ENCODE measurements at regions not wholly inside any gene's neighbourhood (a gene's known extent, or its start where the extent isn't known, plus 50 kb on each side); places are given as distances from the start of the nearest gene placed in this dataset.

DNA sequence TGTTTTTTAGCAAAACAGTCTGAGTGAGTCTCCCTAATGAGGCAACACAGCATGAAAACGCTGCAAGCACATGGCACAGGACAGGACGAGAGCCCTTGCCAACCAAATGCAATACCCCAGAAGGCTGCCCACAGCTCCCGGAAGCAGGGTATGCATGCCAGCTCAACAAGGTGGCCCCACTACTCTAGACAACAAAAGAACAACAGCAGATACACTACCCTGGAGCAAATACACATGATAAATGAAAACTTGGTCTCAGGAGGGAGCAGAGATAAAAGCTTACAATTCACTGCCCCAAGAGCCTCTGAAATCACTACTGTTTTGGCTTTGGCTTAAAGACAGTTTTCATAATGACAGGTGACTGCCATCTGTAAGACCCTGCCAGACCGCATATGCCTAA, 785.4 kb upstream of the API5 start:
- H3K27ac ChIP-seq = no peak overlapping the region

DNA sequence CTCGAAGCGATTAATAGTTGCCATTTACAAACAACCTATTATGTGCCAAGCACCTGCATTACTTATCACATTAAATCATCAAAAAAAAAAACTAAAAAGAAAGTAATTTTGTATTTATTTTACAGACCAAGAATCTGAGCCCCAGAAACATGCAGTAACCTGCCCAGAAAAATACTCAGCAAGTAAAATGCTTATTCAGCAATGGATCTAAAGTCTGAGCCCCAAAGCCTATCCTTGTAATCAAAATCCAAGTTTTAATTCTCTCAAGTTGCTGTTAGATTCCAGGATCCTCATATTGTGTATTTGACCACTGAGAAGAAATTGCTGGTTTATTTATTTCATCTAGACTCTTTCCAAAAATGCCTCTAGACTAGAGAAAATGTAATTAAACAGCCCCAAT, 783.3 kb upstream of the API5 start:
- no peak overlapping the region for H3K27ac ChIP-seq
- H3K27me3 ChIP-seq = no peaks in the 10 kb centered on the region
- H3K9me3 ChIP-seq (replicated peaks) = no peaks in the 10 kb centered on the region
- H3K36me3 ChIP-seq = no peaks in the 10 kb centered on the region
- no peaks in the 10 kb centered on the region for H3K4me1 ChIP-seq
- DNase-seq = no peak
- H3K4me3 ChIP-seq = no peak overlapping the region

More for the DNA sequence above, 785.4 kb upstream of the API5 start:
- DNase-seq = no peak
- Histone ChIP-seq H3K4me3 (no peak overlapping the region), H3K4me1 (no peaks in the 10 kb centered on the region), H3K36me3 (no peaks in the 10 kb centered on the region), H3K27me3 (no peaks in the 10 kb centered on the region), H3K9me3 (replicated peaks) (no peaks in the 10 kb centered on the region)

DNA sequence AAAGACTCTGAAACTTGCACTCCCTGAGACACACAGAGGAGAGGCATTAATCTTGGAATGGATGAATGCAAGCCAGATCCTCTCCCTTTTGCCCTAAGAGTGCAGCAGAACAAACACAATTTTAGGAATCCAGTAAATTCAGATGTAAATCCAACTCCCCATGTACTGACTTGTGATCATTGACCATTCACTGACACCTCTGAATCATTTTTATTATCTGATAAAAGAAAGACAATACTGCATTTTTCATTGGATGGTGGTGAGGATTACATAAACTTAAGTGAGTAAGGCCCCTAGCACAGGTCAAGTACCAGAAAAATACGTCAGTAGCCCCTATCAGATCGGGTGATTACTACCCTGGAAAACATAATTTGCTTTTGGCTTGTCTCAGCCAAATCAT, 782.9 kb upstream of the API5 start:
- Histone ChIP-seq H3K27ac (no peak overlapping the region), H3K4me3 (no peak overlapping the region), H3K36me3 (no peaks in the 10 kb centered on the region), H3K4me1 (no peaks in the 10 kb centered on the region), H3K27me3 (no peaks in the 10 kb centered on the region), H3K9me3 (replicated peaks) (no peaks in the 10 kb centered on the region)
- DNase-seq = no peak

DNA sequence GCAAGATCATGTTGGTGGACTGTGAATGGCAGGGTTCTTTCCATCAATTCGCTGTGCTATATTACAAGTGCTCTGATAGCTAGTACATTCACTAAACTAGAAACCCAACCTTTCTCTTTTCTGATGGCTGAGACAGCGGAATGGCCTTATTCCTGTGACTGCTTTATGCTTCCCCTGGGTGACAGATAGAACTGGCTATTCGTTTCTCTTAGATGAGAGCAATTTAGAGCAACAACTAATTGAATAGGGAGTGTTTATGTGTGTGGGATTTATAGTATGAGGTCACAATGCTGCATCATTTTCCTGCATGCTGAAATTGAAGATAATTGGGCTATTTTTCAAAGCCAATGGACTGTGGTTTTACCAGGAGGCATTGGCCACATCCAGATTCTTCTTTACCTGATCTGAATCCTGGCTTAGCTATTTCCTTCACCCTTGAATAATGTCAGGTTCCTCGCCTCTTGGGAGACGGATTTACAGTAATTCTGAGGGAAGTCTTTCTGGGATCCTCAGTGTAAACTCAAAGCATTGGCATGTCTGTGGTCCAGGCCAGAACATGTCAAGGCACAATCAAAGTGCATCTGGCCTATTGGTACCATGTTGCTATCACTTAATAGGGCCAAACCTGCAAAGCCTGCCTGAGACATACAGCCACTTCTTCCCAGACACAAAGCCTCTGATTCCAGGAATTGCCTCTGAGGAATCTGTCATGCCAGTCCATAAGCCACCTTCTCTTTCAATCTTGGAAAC, 775.0 kb upstream of the API5 start:
- Histone ChIP-seq H3K4me1 (no peaks in the 10 kb centered on the region), H3K9me3 (replicated peaks) (no peaks in the 10 kb centered on the region), H3K36me3 (no peaks in the 10 kb centered on the region), H3K4me3 (no peak overlapping the region), H3K27me3 (peaks cover 10% of the 10 kb centered on the region), H3K27ac (no peak overlapping the region)
- no peak for DNase-seq

DNA sequence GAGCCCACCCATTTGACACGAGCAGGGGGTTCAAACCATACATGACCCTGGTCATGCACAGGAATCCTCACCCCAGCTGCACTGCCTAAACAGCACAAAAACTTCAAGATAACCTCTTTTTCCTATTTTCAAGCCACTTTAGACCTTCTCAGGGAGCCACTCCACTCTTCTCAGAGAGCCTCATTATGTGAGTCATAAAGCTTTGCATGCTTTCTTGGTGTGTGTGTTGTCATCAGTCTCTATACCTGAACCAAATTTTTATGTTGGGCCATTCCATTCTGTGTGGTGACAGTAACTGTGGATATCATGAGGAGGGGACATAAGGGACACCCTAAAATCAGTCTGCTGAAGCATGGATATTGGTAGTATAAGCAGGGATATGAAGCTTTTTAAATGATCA, 769.5 kb upstream of the API5 start:
- Histone ChIP-seq H3K4me1 (no peaks in the 10 kb centered on the region), H3K27me3 (peaks cover 10% of the 10 kb centered on the region), H3K36me3 (no peaks in the 10 kb centered on the region), H3K9me3 (replicated peaks) (no peaks in the 10 kb centered on the region), H3K27ac (no peak overlapping the region), H3K4me3 (no peak overlapping the region)
- DNase-seq = no peak

DNA sequence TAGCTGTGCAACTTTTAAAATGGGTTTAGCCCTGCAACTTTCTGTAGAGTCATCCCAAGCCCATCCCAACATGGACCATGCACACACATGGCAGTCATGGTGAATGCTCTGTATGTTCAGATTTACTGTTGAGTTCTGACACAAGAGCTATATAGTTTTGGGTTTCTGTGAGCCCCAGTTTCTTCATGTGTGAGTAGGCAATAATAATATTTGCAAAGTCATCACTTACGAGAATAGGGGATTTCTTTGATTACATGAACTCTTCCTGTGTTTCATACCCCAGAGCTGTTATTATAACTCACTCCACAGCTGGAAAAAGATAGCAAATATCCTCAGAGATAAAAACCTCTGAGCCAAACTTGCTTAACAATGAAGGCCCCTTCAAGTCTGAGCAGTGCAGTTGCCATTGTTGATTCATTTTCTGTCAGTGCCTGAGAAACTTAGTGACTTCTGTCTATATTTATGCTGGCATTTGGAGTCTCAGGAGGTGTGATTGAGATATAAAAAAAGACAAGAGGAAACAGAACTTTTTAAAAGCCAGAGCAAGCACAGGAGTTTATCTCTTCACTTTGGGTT, 767.9 kb upstream of the API5 start:
- Histone ChIP-seq H3K9me3 (replicated peaks) (no peaks in the 10 kb centered on the region), H3K27ac (no peak overlapping the region), H3K36me3 (no peaks in the 10 kb centered on the region), H3K4me3 (no peak overlapping the region), H3K27me3 (no peaks in the 10 kb centered on the region; the same call in 1 of the 2 replicates), H3K4me1 (no peaks in the 10 kb centered on the region)
- DNase-seq = no peak

DNA sequence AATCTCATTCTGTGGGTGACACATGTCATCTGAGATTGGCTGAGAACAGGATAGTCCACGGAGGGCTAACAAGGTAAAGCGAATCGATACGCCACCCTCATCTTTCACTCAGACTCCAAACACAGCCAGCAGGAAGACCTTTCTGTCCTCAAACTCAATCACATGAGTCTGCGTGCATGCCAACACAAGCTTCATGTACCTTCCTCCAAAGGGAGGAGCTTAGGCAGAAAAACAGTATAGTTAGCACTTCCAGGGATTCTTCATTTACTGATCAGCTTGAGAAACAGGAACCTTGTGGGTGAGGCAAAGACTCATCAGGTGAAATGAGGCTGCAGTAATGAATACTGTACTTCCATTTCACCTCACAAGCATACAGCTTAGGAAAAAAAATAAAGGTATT, 767.1 kb upstream of the API5 start:
- no peak for DNase-seq

DNA sequence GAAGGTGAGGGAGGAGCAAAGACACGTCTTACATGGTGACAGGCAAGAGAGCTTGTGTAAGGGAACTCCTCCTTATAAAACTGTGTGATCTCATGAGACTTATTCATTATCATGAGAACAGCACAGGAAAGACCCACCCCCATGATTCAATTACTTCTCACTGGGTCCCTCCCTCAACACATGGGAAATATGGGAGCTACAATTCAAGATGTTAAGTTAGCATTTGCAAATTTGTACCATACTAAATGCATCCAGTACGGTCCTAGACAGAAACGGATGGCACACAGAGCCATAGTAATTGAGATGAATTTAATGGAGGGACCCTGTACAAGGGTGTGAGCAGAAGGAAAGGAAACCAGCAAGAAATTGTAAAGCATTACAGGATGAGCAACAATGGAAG, 765.8 kb upstream of the API5 start:
- H3K9me3 ChIP-seq (replicated peaks) = no peaks in the 10 kb centered on the region
- no peaks in the 10 kb centered on the region; the same call in 1 of the 2 replicates for H3K27me3 ChIP-seq
- no peaks in the 10 kb centered on the region for H3K36me3 ChIP-seq
- H3K4me3 ChIP-seq = no peak overlapping the region
- DNase-seq = no peak
- no peaks in the 10 kb centered on the region for H3K4me1 ChIP-seq
- H3K27ac ChIP-seq = no peak overlapping the region

More for the DNA sequence above, 767.1 kb upstream of the API5 start:
- no peaks in the 10 kb centered on the region for H3K9me3 ChIP-seq (replicated peaks)
- H3K27me3 ChIP-seq = no peaks in the 10 kb centered on the region; the same call in 1 of the 2 replicates
- H3K36me3 ChIP-seq = no peaks in the 10 kb centered on the region
- no peak overlapping the region for H3K27ac ChIP-seq
- no peaks in the 10 kb centered on the region for H3K4me1 ChIP-seq
- H3K4me3 ChIP-seq = no peak overlapping the region

DNA sequence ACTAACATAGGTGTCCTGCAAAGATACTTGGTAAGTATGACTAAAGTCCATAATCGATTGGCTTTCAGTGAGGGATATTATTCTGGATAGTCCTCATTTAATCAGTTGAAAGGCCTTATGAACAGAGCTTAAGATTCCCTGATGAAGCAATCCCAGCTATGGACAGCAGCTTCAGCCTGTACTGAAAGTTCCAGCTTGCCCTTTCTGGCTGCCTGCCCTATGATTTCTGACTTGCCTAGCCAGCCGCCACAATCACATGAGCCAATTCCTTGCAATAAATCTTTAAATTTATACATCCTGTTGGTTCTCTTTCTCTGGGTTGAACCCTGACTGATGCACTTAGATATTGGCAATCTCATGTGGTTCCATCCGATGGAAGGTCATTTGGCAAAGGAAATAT, 759.0 kb upstream of the API5 start:
- Histone ChIP-seq H3K4me3 (no peak overlapping the region), H3K27ac (no peak overlapping the region), H3K36me3 (no peaks in the 10 kb centered on the region), H3K9me3 (replicated peaks) (no peaks in the 10 kb centered on the region), H3K4me1 (no peaks in the 10 kb centered on the region), H3K27me3 (peaks cover 6% of the 10 kb centered on the region; the same call in 1 of the 2 replicates)
- no peak for DNase-seq

DNA sequence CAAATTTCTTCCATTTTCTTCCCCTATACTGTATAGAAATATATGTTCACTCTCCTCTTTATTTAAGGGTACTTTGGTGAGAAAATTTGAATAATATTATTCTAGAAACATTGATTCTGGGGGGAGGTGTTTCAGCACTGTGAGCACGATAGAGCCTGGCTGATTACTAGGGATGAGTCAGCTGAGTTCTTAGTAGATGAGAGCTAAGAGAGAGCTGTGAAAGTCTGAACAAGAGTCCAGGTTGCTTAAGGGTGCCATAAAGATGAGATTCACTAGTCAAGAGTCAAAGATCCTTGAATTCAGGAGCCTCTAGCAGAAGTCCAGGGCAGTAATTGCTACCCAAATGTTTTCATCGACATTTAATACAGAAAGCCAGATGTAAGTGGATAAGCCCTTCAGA, 756.6 kb upstream of the API5 start:
- H3K4me1 ChIP-seq = no peaks in the 10 kb centered on the region
- H3K27me3 ChIP-seq = peaks cover 6% of the 10 kb centered on the region; the same call in 1 of the 2 replicates

DNA sequence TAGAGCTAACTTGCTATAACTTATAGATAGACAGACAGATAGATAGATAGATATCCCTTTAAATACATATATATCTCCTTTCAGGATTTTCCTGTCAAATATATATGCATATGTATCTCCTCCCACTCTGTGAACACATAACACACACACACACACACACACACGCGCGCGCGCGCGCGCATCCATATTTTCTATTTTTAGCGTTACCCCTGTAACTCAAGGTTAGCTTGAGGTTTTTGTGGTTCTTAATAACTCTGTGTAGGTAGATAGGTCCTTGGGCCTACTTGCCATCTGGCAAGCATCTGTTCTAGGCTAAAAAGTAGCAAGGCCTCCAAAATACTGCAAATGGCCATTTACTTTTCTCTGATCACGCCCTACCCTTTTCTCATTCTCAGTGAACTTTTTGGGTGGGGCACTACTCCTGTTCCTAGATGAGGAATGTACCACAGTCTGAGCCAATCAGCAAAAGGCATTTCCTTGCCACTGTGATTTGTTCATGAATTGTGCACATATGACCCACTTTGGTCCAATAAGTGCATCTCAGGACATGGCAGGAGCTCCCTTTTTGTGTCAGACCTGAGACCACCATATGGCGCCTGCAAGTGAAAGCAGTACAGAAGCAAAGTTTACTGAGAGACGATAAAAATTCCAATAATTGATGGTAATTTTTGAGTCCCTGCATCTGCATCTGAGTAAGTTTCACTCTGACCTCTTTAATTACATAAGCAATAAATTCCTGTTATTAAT, 740.5 kb upstream of the API5 start:
- H3K36me3 ChIP-seq = no peaks in the 10 kb centered on the region
- H3K27ac ChIP-seq = no peak overlapping the region
- no peaks in the 10 kb centered on the region for H3K9me3 ChIP-seq (replicated peaks)
- H3K27me3 ChIP-seq = no peaks in the 10 kb centered on the region
- DNase-seq = no peak
- no peaks in the 10 kb centered on the region for H3K4me1 ChIP-seq
- no peak overlapping the region for H3K4me3 ChIP-seq

More for the DNA sequence above, 756.6 kb upstream of the API5 start:
- DNase-seq = no peak
- no peaks in the 10 kb centered on the region for H3K36me3 ChIP-seq
- H3K9me3 ChIP-seq (replicated peaks) = no peaks in the 10 kb centered on the region
- no peak overlapping the region for H3K4me3 ChIP-seq
- no peak overlapping the region for H3K27ac ChIP-seq

DNA sequence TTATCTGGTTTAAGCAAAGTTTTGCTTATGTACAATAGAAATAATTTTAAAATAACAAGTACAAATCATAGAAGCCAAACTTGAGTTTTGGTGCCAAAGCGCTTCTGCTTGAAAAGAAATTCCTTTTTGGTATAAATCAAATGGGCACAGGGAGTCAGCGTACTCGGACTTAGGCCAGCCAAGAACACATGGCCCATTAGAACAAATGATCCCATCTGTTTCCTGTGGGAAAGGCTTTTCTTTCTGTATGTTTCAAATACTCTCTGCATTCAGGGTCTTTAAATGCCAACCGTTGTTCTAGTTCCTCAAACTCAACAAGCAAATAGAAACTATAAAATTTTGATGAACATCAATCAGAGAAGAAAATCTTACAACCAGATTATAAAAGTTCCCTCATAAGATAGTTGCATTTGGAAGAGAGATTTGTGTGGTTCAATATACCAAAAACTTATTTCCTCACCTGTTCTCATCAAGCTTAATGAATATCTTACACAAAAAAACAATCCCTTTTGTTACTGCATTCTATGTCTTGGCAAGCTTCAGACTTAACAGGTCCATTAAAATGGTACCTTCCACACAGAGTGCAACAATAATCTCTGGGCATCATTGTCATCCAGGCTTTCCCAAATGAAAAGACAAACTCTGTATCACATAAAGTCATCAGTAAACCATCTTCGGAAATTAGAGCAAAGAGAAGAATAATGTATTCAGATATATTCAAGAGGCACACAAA, 739.8 kb upstream of the API5 start:
- H3K27ac ChIP-seq = no peak overlapping the region
- H3K36me3 ChIP-seq = no peaks in the 10 kb centered on the region
- no peaks in the 10 kb centered on the region for H3K27me3 ChIP-seq
- H3K4me1 ChIP-seq = no peaks in the 10 kb centered on the region
- no peak overlapping the region for H3K4me3 ChIP-seq
- H3K9me3 ChIP-seq (replicated peaks) = no peaks in the 10 kb centered on the region
- no peak for DNase-seq

DNA sequence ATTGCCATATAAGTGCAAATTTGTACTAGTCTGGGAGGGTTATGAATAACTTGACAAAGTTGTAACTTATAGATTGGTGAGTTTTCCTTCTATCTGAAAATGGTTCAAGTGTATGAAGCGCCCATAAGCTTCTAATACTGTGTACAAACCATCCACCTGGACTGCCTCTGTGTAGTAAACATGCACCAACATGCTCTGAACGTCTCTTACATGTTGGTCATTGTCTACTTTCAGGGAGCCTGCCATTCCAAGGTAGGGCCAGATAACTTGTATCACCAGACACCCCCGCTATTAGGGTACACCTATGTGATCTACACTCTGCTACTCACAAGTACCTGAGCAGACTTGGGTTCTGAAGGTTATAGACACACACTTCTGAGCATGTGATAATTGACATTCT, 735.5 kb upstream of the API5 start:
- Histone ChIP-seq H3K4me1 (no peaks in the 10 kb centered on the region), H3K36me3 (no peaks in the 10 kb centered on the region), H3K27me3 (no peaks in the 10 kb centered on the region), H3K4me3 (no peak overlapping the region), H3K27ac (no peak overlapping the region), H3K9me3 (replicated peaks) (no peaks in the 10 kb centered on the region)
- DNase-seq = no peak

DNA sequence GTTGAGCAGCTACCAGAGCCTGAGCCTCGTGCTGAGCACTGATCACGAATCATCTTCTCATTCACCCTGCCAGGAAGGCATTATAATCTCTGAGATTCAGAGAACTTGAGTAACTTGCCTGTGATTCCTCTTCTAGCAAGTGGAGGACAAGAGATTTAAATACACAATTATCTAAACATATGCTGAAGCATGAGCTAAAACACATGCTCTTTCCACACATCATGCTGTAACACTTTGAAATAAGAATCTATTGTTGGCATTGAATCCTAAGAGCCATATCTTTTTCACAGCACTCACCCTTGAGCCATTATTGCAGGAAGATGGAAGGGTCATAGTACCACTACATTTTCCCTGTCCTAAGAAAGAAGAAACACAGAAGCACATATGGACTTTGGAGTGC, 722.5 kb upstream of the API5 start:
- Histone ChIP-seq H3K4me3 (no peak overlapping the region), H3K36me3 (no peaks in the 10 kb centered on the region), H3K9me3 (replicated peaks) (no peaks in the 10 kb centered on the region), H3K27me3 (no peaks in the 10 kb centered on the region; the same call in 1 of the 2 replicates), H3K4me1 (no peaks in the 10 kb centered on the region), H3K27ac (no peak overlapping the region)
- DNase-seq = no peak

DNA sequence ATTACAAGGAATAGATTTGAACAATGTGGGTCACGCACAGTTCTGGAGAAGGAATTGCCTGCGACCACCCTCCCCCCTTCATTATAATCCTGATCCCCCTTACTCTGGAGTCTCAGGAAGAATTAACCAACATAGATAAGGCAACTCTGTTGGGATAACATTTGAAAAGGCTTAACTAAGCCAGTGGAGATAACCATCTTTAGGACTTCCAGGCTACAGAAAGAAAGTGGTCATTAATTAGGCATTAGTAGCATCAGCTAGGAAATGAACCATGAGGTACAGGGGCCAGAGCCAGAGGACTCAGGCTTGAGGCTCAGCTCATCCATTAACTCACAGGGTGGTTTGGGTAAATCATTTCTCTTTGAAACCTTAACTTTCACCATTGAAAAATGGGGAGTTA, 720.0 kb upstream of the API5 start:
- Histone ChIP-seq H3K4me1 (no peaks in the 10 kb centered on the region), H3K36me3 (no peaks in the 10 kb centered on the region), H3K27me3 (no peaks in the 10 kb centered on the region; the same call in 1 of the 2 replicates), H3K4me3 (no peak overlapping the region), H3K9me3 (replicated peaks) (no peaks in the 10 kb centered on the region), H3K27ac (no peak overlapping the region)
- no peak for DNase-seq
